NCI-H128 (cell line): ENCODE measurements at regions not wholly inside any gene's neighbourhood (a gene's known extent, or its start where the extent isn't known, plus 50 kb on each side); places are given as distances from the start of the nearest gene placed in this dataset.

ENCODE experiments used
- DNase-seq: peaks from one replicate; lab custom pipeline; 2025; ENCODE audit not compliant: unreplicated experiment; lab: John Stamatoyannopoulos, UW

DNA sequence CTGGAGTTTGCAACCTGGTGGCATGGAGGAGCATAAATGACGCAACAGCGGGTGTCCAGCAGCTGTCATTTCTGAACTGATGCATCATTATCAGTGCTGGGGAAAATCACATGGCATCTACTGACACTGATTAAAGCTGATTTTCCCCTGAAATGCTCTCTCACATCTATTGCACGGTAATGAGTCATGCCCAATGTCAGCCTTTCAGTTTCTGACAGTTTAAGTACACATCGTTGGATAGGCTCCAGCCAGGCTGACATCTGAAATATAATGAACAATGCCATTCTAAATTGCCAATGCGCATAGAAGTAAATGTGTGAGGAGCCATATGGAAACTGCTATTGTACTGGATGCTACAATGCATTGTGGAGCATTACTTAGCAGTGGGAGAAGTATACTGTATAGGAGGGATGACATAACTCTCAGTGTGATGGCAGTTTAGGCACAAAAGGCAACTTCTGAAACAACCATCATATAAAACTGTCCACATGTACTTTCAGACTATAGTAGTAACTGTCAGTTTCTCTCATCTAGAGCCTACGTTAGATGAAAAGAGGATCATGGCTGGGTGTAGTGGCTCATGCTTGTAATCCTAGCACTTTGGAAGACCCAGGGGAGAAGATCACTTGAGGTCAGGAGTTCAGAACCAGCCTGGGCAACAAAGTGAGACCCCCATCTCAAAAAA, 389.3 kb upstream of the DMAC1 start:
- no peak for DNase-seq

DNA sequence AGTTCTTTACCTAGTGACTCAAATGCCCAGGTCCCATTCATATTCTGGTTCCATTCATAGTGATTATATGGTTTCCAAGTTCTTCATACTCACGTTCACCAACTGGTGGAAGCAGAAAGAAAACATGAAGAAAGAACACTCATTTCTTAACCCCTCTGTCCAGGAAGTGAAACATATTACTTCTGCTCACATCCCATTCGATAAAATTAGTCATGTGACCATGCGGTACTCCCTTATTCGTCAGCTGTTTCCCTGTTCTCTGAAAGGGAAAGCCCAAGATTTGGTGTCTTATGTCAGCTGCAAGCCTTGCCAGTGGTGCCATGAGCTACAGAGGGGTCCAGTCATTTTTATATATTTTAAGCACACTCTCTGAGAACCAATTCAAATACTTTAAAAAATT, 387.0 kb upstream of the DMAC1 start:
- DNase-seq = no peak

DNA sequence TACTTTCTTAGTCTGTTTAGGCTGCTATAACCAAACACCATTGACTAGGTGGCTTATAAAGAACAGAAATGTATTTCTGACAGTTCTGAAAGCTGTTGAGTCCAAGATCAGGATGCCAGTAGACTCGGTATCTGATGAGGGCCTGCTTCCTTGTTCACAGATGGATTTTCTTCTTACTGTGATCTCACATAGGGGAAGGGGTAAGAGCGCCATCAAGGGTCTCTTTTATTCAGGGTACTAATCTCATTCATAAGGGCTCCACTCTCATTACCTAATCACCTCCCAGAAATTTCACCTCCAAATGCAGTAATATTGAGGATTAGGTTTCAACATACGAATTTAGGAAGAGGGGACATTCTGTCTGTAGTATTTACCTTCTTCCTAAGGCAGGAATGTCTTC, 384.0 kb upstream of the DMAC1 start:
- no peak for DNase-seq

DNA sequence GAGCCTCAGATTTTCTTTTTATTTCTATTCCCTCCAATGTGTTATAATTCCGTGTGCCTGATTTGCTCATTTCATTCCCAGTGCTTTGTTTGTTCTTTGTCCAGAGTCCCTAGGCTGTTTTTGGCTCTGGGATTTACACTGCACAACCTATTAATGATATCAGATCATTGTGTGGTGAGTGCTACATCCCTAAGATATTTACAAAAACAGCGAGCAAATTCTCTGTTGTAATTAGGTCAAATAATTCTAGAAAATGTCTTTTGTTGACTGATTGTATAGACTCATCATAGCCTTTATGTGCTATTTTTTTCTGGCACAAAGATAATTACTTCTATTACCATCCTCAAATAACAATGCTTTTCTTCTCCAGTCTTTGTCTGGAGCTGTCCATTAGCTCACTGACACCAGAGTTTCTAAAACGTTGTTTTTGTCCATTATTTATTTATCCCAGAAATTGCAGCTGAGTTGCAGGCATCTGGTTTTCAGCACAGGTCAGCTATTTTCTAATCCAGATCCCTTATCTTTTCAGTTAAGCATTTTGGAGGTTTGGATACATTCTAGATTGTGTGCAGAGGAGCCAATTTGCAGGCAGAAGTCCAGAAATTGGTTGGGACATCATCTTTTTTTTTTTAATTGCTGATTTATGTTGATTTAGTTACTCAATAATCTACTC, 379.9 kb upstream of the DMAC1 start:
- DNase-seq = no peak

DNA sequence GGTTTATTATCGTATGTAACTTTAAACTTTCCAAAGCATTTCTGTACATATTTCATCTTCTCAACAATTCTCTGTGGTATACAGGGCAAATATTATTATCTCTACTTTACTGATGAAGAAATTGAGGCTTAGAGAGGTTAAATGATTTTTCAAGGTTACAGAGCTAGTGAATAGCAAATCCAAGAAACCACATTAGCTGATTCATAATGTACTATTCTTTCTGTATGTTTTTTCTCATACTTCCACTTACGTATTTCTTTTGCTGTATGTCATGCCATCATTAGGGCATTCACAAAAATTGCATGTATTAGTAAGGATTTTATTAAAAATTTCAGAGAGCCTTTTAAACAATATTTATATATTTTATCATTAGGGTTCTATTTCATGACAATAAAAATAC, 372.4 kb upstream of the DMAC1 start:
- DNase-seq = no peak

DNA sequence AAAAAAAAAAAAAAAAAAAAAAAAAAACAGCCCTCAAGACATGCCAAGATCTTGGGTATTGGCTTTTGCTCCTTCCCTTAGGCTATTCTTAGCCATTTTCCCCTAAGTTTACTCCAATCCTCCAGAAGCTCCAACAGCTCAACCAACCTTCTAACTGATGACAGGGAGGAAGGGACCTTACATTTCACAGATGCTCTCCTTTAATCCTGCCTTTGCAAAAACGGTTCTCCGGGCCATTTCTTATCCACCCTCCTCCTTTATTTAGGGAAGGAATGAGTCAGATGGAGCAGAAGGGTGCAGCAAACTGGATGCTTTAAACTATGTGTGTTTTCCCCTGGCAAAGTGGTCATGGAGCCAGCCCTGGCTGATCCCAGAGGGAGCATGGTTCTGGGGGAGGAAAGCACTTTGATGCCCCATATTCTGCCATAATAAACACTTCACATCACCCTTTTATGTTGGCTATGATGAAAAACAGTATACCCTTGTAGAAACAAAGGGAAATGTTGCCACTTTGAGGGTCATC, 369.4 kb upstream of the DMAC1 start:
- no peak for DNase-seq

DNA sequence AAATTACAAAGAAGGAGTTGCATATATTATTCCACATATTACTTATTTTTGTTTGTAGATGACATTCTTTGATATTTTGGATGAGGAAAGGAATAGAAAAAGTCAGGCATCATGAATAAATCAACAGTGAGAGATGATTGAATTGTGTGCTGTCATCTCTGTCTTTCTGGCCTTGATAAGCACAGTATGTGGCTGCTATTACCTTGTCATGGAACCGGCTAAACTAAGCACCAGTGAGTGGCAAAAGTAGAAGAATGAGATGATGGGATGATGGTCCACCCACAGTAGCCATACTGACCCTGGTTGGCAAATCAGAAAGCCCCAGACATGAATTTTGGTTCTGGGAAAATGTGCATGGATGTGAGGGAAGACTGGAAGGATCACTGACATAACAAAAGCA, 361.2 kb upstream of the DMAC1 start:
- DNase-seq = no peak

DNA sequence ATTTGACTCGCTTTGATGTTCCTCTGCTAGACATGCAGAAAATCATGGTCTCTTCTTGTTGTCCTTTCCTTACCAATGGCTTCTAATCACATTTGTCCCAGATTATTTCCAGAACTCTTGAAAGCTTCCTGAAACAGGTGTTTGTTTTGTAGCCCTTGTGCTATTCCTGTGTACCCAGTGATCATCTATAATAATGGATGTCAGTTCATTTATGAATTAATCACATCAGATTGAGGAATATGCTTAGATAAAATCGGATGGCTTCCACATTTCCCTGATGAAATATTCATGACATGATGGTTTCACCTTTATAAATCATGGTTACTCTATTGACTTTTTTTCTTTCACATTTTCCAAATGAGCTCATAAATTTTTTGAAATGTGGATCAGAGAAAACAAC, 359.0 kb upstream of the DMAC1 start:
- DNase-seq = no peak

DNA sequence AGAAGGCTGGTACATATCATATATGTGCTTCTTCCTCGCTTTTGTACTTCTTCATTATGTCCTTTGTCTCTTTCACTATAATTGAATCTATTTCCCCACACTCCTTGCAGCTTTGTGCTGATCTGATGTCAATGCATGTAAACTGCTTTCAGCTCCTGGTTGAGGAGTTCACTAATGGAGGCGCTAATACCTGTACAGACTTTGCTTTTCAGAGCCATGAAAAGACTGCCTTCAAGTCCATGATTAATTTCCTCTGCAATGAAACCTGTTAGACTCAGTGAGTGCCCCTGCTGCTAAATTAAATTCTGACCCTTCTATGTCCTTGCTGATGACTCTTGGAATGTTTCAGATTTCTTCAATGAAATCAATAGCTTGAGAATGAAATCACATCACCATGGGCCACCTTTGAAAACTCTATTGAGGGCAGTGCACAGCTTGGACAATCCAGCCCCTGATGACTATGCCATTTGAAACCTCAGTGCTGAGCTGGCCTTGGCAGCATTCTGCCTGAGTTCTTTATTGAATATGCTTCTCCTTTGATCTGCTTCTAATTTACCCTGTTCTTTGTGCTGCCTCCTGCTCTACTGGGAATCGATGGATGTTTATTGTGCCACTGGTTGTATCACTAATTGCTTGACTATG, 358.2 kb upstream of the DMAC1 start:
- no peak for DNase-seq

DNA sequence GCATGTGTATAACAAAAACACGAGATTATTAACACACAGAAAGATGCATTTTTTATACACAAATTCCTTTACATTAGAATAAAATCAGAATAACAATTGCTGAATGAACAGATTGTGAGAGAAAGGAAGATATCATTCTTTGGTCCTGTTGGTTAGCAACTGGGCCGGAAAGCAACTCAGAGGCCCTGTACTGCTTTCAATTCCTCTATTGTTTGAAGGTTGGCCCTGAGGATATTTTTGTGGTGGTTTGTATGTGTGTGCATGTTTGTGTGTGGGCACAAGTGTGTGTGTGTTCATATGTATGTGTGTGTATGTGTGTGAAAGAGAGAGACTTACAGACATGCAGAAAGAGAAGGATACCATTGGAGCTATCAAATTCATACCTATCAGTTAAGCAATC, 356.8 kb upstream of the DMAC1 start:
- DNase-seq = no peak

DNA sequence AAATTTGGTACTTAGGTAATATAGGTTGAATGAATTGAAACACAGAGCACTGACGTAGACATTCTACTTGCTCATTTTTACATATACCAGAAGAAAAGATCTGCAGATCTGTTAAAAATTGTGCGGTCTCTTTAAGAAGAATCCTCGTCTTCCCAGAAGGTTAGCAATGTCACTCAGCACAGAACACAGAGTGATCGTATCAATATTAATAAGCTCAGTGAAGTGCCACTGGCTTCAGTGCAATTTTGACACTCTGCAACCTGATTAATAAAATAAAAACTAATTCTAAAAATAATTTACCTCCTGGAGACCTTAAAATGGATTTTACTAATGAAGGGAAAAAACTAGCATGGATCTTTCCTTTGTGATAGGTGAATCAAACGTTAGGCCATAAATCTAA, 356.1 kb upstream of the DMAC1 start:
- no peak for DNase-seq

DNA sequence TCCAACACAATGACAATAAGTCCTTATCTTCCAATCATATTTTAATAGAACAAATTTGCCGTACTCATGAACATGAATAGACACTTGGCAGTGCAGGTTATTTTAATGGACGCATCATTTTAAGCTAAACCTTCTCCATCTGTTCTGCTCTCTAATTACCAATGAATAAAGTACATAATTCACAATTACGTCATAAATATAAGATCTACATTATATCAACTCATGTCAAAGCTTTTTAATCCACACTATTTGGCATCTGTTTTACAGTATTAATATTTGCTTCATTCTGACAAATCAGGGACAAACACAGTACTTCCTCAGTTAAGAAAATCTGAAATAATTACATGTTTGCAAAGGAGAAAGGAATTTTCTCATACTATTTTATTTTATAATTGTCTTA, 344.1 kb upstream of the DMAC1 start:
- no peak for DNase-seq

DNA sequence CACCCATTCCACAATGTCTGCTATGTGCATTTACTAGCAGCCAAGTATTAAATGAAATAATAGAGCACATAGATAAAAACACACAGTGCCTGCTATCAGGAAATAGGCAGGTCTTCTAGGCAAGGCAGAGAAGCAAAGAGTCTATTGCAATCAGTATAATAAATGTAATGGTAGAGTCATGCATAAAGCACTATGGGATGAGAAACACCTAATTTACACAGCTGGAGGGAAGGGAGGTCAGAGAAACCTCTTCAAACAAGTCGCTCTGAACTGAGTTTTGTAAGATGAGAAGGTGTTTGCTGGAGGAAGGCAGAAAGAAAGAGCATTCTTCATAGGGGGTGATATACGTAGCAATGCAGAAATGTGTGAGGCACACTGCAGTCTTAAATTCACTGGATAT, 341.0 kb upstream of the DMAC1 start:
- DNase-seq = no peak

DNA sequence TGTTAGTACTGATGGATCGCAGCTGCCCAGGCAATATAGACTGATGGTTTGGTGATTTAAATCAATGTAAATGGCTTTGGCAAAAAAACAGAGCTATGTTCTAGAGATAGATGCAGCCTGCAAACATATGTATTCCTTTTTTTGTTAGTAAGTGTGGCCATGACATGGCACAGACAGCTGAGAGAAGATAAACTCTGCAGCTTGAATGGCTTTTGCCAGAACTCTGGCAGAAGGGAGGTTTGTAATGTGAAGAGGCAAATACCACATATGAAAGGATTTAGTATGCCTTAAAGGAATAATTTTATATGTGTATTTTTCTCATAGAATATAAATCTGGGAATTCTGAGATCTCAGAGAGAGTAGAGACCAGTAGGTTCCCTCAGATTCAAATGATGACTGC, 340.2 kb upstream of the DMAC1 start:
- no peak for DNase-seq

DNA sequence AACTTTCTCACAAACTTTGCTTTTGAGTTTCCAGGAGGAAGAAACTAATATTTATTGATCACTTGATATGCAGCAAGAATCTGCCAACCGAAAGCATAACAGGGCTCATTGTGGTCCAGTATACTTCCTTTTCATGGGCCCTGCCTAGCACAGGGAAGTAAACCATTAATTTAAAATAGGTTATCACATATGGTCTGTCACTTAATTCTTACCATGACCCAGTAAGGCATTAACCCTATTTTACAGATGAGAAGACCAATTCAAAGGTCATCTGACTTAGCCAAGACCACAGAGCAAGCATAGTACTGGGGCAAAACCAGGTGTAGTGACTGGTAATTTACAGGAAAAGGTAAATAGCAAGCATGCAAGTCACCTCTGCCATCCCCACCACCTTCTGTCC, 336.9 kb upstream of the DMAC1 start:
- no peak for DNase-seq

DNA sequence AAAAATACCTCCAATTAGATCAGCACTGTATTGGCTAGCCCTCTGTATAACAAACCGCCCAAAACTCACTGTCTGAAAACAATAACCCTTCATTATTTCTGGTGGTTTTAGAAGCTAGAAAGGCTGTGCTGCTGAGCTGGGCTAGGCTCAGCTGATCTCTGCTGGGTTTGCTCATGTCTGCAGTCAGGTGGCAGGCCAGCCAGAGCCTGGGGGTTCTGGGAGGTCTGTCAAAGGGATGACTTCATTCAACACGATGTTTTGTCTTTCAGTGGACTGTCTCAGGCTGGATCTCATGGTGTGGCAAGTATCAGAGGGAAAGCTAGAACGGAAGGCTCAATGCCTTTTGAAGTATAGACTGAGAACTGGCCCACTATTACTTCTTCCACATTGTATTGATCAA, 335.1 kb upstream of the DMAC1 start:
- no peak for DNase-seq

DNA sequence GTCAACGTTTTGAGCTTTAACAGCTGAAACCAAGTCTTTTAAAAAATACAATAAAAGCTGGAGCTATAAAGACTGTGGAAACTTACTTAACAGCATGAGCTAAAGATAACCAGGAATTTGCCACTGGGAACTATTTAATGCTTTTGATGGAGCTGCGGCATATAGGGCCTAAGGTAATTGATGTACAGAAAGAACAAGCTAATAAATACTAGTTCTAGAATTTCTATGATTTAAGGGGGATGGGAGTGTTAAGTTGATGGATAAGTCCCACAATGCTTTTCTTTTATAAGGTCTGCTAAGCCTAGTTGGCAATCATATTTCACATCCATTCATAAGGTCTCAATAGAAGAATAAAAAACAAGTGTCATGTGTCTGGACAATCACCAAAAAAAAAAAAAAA, 334.0 kb upstream of the DMAC1 start:
- no peak for DNase-seq

DNA sequence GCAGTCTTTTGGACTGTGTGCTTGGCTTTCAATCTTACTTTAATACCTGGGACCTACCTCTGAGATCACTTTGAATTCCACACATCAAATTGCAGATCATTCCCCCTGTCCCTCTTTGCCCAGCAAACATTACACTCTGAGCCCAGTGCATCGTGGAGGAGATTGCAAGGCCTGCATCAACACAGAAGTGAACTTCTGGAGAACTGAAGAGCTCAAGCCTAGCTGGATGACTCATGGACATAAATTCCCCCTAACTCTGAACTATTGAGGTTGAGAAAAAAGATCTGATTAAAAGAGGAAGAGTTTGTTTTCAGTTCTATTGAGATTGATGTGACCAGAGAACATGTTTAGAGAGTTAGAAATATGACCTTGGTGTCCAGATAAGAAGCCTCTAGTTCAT, 316.0 kb upstream of the DMAC1 start:
- no peak for DNase-seq

DNA sequence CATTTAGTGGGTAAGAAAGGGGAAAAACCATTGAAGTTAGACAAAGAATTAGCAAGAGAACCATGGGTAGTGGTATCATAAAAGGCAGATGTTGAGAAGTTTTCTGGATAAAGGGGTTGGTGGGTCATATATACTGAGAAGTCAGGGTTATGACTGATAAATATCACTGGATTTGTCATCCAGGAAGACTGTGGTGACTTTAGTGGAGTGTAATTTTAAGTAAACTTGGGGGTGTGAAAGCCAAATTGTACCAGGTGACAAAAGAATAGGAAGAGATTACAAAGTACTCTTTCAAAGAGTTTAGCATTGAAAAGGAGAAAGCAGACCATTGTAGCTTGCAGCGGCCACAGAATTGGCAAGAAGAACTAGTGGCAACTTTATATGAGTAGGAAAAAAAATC, 315.2 kb upstream of the DMAC1 start:
- DNase-seq = no peak

DNA sequence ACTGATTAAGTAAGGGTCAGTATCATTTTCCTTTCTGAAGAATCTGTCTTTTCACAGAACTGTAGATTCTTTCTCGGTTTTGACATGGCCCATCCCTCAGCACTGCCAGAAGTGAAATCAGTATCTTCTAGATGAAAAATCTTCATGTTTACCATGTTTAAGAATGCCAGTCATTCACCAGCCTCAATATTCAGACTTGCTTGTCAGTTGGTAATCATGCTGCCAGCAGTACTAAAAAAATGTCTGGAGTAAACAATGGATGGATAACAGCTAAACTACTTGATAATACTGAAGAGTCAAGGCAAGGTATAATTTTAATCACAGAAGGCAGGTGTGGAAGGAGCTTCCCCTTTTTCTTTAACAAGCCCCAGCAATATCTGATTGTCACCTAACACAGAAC, 306.8 kb upstream of the DMAC1 start:
- DNase-seq = no peak

DNA sequence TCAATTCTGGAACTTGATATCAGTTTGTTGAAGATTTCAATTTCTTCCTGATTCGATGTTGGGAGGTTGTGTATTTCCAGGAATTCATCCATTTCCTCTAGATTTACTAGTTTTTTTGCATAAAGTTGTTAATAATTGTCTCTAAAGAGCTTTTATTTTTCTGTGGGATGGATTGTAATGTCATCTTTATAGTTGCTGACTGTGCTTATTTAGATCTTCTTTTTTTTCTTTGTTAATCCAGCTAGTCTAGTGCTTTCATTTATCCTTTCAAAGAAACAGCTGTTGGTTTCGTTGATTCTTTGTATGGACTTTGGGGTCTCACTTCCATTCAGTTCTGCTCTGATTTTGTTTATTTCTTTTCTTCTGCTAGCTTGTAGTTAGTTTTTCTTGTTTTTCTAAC, 302.0 kb upstream of the DMAC1 start:
- no peak for DNase-seq

DNA sequence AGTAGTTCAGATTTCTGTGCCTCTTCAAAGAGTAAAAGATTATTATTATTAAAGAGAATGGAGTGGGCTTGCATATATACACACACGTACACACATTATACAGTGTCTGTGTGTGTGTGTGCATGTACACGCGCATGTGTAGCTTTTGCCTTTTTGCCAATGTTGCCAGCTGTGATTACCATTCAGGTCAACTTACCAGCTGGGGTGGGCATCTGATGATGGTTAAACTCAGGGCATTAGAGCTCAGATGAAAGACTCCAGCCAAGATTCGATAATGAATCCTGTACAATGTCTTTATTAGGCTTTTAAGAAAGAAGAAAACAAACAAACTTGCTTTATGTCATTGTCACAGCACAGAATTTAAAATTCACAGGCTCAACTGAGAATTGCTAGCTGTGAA, 296.5 kb upstream of the DMAC1 start:
- DNase-seq = no peak
